ENCODE measurements at regions not wholly inside any gene's neighbourhood (a gene's known extent, or its start where the extent isn't known, plus 50 kb on each side); places are given as distances from the start of the nearest gene placed in this dataset.

DNA sequence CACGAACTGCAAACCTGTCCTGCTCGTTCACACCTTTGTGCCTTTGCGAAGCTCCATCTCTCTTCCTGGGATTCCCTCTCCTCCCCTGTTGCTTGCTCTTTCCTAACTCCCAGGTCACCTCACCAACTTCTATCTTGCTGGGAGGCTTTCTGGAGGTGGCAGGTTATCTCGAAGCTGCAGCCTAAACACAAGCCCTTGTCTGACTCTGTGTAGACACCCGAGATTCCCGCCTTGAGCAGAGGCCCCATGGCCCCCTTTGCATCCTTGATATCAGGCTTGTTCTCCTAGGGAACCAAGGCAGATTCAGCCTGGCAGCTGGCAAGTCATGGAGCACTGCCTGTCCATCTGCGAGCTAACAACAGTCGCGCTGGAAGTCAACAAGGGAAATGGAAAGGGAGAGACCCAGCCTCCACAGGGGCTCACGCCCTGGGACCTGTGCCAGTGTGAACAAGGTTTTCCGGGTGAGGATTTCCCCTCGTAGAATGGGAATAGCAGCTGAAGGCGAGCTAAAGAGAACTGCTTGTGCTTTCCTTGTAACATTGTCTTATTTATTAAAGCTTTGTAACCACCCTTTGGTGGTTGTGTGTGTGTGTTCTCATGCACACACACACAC, 109.5 kb upstream of the JUN start:
- TF ChIP-seq TAF1 (IDR thresholded peaks at IDR 0.05; ENCODE audit: low read depth) (no peak), YY1 (IDR thresholded peaks at IDR 0.05; ENCODE audit: low read depth) (no peak), EP300 (IDR thresholded peaks at IDR 0.05; ENCODE audit: borderline replicate concordance) (no peak), TCF12 (IDR thresholded peaks at IDR 0.05; ENCODE audit: low read depth) (no peak), ZBTB7A (IDR thresholded peaks at IDR 0.05; ENCODE audit: low read depth) (no peak), NFIC (IDR thresholded peaks at IDR 0.05) (no peak), FOXM1 (IDR thresholded peaks at IDR 0.05; ENCODE audit: borderline replicate concordance, low read depth) (no peak), RAD21 (IDR thresholded peaks at IDR 0.05; ENCODE audit: low read depth) (no peak), TEAD4 (IDR thresholded peaks at IDR 0.05) (no peak), CREB1 (IDR thresholded peaks at IDR 0.05; ENCODE audit: low read depth) (no peak), CEBPB (IDR thresholded peaks at IDR 0.05) (no peak), EGR1 (IDR thresholded peaks at IDR 0.05) (no peak)
- TF ChIP-seq, protein P1, sequence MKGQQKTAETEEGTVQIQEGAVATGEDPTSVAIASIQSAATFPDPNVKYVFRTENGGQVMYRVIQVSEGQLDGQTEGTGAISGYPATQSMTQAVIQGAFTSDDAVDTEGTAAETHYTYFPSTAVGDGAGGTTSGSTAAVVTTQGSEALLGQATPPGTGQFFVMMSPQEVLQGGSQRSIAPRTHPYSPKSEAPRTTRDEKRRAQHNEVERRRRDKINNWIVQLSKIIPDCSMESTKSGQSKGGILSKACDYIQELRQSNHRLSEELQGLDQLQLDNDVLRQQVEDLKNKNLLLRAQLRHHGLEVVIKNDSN (IDR thresholded peaks at IDR 0.05) = no peak
- TF ChIP-seq, protein P2, sequence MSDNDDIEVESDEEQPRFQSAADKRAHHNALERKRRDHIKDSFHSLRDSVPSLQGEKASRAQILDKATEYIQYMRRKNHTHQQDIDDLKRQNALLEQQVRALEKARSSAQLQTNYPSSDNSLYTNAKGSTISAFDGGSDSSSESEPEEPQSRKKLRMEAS (IDR thresholded peaks at IDR 0.05) = no peak
- TF ChIP-seq, protein P3, sequence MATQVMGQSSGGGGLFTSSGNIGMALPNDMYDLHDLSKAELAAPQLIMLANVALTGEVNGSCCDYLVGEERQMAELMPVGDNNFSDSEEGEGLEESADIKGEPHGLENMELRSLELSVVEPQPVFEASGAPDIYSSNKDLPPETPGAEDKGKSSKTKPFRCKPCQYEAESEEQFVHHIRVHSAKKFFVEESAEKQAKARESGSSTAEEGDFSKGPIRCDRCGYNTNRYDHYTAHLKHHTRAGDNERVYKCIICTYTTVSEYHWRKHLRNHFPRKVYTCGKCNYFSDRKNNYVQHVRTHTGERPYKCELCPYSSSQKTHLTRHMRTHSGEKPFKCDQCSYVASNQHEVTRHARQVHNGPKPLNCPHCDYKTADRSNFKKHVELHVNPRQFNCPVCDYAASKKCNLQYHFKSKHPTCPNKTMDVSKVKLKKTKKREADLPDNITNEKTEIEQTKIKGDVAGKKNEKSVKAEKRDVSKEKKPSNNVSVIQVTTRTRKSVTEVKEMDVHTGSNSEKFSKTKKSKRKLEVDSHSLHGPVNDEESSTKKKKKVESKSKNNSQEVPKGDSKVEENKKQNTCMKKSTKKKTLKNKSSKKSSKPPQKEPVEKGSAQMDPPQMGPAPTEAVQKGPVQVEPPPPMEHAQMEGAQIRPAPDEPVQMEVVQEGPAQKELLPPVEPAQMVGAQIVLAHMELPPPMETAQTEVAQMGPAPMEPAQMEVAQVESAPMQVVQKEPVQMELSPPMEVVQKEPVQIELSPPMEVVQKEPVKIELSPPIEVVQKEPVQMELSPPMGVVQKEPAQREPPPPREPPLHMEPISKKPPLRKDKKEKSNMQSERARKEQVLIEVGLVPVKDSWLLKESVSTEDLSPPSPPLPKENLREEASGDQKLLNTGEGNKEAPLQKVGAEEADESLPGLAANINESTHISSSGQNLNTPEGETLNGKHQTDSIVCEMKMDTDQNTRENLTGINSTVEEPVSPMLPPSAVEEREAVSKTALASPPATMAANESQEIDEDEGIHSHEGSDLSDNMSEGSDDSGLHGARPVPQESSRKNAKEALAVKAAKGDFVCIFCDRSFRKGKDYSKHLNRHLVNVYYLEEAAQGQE (IDR thresholded peaks at IDR 0.05; ENCODE audit: low read depth) = no peak

DNA sequence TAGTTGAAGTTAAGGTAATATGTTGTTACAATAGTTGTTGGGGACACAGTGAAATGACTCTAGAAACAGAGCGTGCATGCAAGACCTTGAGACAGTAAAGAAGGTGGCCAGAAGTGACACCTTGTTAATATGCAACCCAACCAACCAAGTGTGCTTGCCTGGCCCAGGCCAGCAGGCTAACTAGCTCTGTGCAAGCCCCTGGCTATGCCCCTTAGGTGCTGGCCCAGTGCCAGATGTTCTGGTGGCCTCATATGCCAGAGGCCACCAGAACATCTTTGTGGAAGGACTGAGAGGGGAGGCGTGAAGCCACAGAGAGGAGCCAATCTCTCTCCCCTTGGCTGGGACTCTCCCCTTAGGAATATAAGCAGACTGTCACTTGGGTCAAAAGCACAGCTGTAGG, 111.2 kb upstream of the JUN start:
- no peak for TF ChIP-seq TCF12 (IDR thresholded peaks at IDR 0.05; ENCODE audit: low read depth)
- TF ChIP-seq NFIC (IDR thresholded peaks at IDR 0.05) = peak; percentile 39; the same call in 1 of the 2 replicates

DNA sequence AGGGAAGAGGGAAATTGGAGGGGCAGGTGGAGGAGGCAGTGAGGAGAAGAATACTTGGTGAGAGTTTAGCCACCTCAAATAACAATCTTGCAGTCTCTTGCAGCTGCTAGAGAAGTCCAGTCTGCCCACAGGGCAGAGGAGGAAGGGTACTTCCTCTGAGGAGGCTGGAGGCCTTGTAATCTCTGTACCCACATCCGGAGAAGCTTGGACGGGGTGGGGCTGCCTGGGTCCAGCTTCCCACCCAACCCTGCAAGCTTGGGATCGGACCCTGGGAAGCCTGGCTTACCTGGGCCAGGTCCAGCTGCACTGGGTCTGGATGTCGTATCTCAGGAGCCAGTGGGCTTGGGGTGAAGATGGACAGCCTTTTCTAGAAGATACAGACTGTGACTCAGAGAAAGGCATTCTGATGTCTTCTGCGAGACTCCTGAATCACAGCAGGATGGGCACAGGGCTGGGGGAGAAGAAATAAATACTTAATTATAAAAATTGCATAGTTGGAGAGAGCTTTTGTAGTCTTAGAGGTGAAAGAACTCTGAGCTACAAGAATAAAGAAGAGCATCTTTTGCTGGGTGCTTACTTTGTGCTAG, 111.8 kb upstream of the JUN start:
- TF ChIP-seq TAF1 (IDR thresholded peaks at IDR 0.05; ENCODE audit: low read depth) = no peak
- TF ChIP-seq NFIC (IDR thresholded peaks at IDR 0.05) = no peak

DNA sequence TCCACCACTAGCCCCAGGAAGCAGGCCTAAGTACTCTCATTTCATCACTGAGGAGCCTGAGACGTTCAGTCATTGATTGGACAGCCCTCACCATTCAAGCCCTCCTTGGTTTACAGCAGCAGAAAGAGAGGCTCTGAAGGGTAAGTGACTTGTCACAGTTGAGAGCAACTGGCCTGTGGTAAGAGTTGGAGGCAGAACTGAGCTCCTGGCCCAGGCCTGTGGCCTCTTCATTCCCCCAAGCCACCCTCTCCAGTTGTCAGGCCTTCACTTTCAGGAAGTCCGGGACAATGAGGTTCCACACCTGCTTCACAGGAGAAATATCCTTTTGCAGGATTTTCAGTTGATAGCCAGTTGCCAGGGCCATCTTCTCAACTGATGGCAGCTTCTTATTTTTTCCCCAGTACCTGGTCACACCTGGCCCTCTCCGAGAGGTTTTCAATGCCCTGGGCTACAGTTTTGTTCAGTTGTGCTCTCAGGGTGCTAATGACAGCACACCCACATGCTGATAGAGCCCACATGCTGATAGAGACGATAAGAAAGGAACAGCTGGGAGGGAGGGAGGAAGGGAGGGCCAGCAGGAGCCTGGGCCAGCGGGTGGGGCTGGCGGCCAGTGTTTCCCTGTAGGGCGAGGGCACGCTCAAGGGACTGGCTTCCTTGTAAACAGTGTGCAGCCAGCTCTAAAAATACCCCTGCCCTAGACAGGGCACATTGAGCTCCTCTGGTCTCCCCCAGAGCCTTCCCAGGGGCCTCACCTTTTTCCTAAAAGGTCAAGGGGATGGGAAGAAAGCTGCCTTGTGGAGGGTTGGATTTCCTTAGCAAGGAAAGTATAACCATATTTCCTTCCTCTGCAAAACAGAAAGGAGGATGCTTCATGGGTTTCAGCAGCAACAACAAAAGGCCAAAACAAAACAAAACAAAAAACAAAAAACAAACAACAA, 112.7 kb upstream of the JUN start:
- TF ChIP-seq CEBPB (IDR thresholded peaks at IDR 0.05) (no peak), NFIC (IDR thresholded peaks at IDR 0.05) (no peak), EGR1 (IDR thresholded peaks at IDR 0.05) (no peak), CREB1 (IDR thresholded peaks at IDR 0.05; ENCODE audit: low read depth) (no peak), ZBTB7A (IDR thresholded peaks at IDR 0.05; ENCODE audit: low read depth) (no peak), TEAD4 (IDR thresholded peaks at IDR 0.05) (no peak), EP300 (IDR thresholded peaks at IDR 0.05; ENCODE audit: borderline replicate concordance) (no peak), FOXM1 (IDR thresholded peaks at IDR 0.05; ENCODE audit: borderline replicate concordance, low read depth) (no peak), TCF12 (IDR thresholded peaks at IDR 0.05; ENCODE audit: low read depth) (no peak), YY1 (IDR thresholded peaks at IDR 0.05; ENCODE audit: low read depth) (no peak), TAF1 (IDR thresholded peaks at IDR 0.05; ENCODE audit: low read depth) (no peak), RAD21 (IDR thresholded peaks at IDR 0.05; ENCODE audit: low read depth) (no peak)
- TF ChIP-seq, protein P3 (IDR thresholded peaks at IDR 0.05; ENCODE audit: low read depth) = no peak
- TF ChIP-seq, protein P2 (IDR thresholded peaks at IDR 0.05) = no peak
- TF ChIP-seq, protein P1 (IDR thresholded peaks at IDR 0.05) = no peak

DNA sequence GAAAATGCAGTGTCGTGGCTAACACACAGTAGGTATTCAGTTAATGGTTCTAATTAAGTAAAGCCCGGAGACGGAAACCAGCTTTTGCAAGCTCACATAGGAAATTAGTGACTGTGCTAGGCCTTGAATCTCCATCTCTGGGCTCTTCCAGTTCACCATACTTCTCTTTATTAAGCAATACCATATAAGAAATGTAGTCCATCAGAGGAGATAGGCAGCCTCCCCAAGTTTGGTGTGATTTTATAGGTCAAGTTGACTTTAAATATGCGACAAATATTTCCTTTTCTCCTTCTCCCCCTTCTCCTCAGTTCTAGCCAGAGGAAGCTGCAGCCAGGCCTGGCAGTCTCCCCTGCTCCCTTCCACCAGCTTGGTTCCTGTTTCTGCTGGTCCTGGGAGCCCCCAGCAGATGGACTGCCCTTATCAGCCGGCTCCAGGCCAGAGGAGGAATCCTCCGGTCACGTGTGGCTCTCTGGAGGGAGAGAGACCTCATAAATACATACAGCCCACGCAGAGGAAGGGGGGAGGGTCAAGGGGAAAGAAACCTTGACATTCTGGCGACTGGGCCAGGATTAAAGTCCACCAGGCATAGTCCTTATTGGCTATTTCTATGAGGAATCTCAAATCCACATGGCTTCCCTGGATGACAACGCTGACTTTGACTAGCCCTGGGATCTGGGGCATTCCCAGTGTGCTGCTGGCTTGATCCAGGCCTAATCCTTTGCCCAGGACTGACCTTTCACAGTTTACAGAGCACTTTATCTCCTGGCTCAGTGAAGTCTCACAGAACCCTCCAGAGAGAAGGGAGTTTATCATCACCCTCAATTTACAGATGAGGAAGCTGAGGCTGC, 115.1 kb upstream of the JUN start:
- no peak for TF ChIP-seq YY1 (IDR thresholded peaks at IDR 0.05; ENCODE audit: low read depth)
- TF ChIP-seq EGR1 (IDR thresholded peaks at IDR 0.05) = no peak
- TF ChIP-seq RAD21 (IDR thresholded peaks at IDR 0.05; ENCODE audit: low read depth) = no peak
- TF ChIP-seq NFIC (IDR thresholded peaks at IDR 0.05) = no peak
- TF ChIP-seq, protein P1 (IDR thresholded peaks at IDR 0.05) = no peak
- no peak for TF ChIP-seq EP300 (IDR thresholded peaks at IDR 0.05; ENCODE audit: borderline replicate concordance)
- no peak for TF ChIP-seq CREB1 (IDR thresholded peaks at IDR 0.05; ENCODE audit: low read depth)
- no peak for TF ChIP-seq TEAD4 (IDR thresholded peaks at IDR 0.05)
- TF ChIP-seq, protein P3 (IDR thresholded peaks at IDR 0.05; ENCODE audit: low read depth) = no peak
- TF ChIP-seq, protein P2 (IDR thresholded peaks at IDR 0.05) = no peak
- TF ChIP-seq ZBTB7A (IDR thresholded peaks at IDR 0.05; ENCODE audit: low read depth) = no peak
- no peak for TF ChIP-seq TCF12 (IDR thresholded peaks at IDR 0.05; ENCODE audit: low read depth)
- TF ChIP-seq CEBPB (IDR thresholded peaks at IDR 0.05) = no peak
- TF ChIP-seq FOXM1 (IDR thresholded peaks at IDR 0.05; ENCODE audit: borderline replicate concordance, low read depth) = no peak

All from Ishikawa (cell line).